Activated CD4-positive, alpha-beta T cell treated with anti-CD3 and anti-CD28 coated beads for 48 hours (primary cell): ENCODE measurements at regions not wholly inside any gene's neighbourhood (a gene's known extent, or its start where the extent isn't known, plus 50 kb on each side); places are given as distances from the start of the nearest gene placed in this dataset.
A peak's percentile ranks its signal among the peaks of the same experiment; 100 is the strongest.
"Not testable (repeated sequence)": the region's sequence is repeated elsewhere in the genome, so short reads cannot be mapped to it uniquely, and the experiment has no call there.

Experiments
- DNase-seq: peaks from one replicate; pipeline ENCODE4 v3.0.0-alpha.2; 2020

DNA sequence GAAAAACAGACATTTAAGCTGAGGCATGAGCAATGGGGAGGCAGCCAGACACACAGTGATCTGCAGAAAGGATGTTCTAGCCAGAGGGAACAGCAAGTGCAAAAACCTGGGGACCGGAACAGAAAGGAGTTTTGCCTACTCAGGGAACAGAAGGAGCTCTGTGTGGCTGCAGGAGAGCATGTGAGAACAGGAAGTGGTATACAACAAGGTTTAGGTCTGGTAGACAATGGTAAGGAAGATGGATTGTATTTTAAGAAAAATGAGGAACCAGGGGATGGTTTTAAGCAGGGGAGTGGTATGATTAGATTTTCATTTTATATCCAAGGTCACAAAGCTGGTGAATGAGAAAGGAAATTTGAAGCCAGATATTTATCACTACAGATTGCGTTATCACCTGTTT, 157.5 kb downstream of the UNC5CL start:
- no peak for DNase-seq

DNA sequence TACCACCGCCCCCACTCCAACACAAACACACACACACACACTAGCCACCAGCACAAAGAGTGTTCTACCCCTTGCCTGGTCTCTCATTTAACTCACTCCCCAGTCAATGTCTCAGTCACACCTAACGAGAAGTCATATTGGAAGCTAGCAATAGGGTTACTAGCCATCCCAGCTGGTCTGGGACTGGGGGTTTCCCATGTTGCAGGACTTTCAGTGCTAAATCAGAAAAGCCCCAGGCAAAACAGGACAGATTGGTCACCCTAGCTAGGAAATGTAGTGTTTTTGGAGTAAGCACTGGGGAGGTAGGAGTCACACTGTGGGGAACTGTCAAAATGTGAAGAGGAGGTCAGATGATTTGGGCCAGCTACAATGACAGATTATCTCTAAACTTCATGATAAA, 158.1 kb downstream of the UNC5CL start:
- no peak for DNase-seq

DNA sequence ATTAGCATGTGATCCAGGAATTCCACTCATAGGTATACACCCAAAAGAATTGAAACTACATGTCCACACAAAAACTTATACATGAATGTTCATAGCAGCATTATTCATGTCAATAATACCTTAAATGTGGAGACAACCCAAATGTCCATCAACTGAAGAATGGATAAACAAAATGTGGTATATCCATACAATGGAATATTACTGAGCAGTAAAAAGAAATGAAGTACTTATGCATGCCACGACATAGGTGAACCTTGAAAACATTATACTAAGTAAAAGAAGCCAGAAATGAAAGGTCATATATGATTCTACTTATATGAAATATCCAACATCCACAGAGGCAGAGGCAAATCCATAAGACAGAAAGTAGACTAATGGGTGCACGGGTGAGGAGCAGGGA, 159.9 kb downstream of the UNC5CL start:
- no peak for DNase-seq

DNA sequence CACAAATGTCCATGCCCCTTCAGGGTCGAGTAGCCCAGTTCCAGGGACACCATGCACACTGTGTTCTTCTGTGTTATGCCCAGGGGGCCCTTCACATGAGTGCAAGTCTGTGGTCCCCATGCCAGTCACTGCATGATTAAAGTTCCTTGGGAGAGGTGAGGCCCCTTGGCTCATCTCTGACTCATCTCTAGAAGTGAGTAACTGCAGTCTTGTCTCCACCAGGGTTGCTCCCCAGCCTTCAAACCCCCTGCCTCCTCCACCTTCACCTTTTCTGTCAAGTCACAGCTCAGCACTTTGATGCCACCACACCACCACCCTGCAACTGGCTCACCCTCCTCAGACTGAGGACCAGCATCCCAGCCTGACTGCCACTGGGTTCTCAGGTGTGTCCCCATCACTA, 161.7 kb downstream of the UNC5CL start:
- DNase-seq = peak; percentile 72

DNA sequence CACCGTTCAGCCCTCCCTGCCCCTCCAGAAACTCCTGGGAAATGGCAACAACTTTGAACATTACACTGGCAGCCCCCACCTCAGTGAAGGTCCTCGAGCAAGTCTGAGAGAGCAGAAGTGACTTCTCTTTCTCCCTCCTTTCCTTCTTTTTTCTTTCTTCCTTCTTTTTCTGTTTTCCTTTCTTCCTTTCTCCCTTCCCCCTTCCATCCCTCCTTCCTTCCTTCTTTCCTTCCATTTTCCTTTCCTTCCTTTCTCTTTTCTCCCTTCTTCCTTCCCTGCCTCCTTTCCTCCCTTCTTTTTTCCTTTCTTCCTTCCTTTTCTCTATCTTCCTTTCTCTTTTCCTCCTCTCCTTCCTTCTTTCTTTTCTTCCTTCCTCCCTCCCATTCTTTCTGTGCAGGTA, 162.7 kb downstream of the UNC5CL start:
- no peak for DNase-seq

DNA sequence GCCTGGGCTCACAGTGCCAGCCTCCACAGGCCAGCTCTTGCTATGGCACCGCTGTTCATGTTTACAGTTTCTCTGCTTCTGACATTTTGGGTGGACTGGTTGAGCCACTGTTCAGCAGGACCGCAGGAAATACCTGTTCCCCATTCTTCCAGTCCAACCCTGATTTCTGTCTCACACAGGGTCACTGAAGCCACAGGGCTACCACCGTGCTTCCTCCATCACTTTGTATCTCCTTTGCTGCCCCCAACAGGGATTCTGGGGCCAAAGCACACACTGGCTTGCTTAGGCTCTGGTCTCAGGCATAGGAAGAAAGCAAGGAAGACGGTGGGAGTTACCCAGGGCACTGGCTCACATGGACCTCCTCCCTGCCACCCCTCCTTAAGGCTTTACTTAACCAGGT, 164.5 kb downstream of the UNC5CL start:
- DNase-seq = no peak

DNA sequence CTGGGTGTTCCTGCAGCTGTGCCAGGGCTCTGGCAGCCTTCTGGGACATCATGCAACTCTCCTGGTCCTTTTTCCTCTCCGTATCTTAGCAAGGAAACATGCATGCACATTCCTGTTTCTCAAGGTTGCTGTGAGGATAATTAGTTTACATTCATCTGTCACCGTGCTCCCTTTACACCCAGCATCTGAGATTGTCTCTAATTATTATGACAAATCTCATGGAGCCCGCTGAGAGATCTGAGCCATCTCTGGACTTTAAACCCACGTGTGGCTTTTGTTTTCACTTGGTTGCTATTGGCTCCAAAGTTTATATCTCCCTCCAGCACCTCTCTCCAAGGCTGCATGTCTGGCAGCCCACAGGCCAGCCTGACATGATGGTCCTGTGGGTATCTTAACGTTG, 167.6 kb downstream of the UNC5CL start:
- no peak for DNase-seq

DNA sequence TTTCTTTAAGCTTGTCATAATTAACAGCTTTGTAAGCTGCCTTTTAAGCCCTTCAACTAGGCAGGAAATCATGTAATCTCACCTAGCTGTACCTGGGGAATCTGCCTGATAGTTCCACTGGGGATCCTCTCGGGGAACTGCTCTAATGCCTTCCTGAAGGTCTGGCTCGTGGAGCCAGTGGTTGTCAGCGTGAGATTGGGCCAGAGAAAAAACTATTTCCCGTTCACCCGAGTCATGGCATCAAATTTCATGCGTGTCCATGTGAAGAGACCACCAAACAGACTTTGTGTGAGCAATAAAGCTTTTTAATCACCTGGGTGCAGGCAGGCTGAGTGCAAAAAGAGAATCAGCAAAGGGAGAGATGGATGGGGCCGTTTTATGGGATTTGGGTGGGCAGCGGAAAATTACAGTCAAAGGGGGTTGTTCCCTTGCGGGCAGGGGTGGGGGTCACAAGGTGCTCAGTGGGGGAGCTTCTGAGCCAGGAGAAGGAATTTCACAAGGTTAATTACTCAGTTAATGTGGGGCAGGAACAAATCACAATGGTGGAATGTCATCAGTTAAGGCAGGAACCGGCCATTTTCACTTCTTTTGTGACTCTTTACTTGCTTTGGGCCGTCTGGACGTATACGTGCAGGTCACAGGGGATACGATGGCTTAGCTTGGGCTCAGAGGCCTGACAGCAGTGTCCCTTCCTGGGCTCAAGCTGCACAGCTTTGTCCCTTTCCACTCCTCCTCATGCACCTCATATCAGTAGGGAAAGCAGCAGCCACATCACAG, 170.7 kb downstream of the UNC5CL start:
- DNase-seq = not testable (repeated sequence)

DNA sequence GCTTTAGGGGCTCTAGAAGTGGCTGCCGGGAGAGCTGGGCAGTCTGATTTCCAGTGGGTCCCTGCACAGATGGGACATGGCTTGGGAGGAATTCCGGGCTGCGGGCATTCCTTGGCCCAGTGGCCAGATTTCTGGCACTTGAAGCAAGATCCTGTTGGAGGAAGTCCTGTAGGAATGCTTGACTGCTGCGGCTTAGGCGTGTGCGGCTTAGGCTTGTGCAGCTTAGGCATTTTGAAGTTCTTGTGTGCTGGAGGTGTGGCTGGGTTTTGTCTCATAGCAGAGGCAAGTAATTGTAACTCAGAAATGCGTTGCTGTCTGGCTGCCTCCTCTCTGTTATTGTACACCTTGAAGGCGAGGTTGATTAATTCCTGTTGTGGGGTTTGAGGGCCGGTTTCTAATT, 171.5 kb downstream of the UNC5CL start:
- not testable (repeated sequence) for DNase-seq

DNA sequence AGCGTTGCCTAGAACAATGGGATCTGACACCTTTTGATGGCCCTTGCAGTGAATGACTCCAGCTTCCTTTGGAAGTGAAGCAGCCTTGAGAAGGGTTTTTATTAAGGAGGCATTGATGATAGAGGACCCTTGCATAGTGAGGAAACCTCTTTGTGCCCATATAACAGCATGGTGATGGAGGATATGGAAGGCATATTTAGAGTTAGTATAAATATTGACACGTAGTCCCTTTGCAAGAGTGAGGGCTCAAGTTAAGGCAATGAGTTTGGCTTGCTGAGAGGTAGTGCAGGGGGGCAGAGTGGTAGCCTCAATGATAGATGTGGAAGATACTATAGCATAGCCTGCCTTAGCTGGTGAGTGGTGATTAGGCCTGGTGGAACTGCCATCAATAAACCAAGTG, 173.8 kb downstream of the UNC5CL start:
- not testable (repeated sequence) for DNase-seq

DNA sequence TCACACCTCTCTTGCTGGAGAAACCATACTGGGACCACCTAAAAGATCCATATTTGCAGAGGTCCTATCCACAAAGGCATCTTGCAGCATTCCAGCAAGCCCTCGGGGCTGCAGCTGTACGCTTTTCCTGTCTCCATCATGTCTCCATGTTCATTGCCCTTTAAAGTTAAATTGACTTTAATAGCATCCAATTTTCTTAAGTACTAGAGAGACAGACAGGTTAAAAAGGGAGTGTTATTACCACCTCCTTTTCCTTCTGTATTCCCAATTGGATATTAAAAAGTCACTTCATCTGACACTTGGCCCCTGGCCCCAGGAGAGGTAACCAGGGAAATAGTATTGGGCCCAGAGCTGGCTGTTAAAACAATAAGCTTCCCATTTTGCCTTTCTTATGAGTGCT, 178.6 kb downstream of the UNC5CL start:
- DNase-seq = no peak

DNA sequence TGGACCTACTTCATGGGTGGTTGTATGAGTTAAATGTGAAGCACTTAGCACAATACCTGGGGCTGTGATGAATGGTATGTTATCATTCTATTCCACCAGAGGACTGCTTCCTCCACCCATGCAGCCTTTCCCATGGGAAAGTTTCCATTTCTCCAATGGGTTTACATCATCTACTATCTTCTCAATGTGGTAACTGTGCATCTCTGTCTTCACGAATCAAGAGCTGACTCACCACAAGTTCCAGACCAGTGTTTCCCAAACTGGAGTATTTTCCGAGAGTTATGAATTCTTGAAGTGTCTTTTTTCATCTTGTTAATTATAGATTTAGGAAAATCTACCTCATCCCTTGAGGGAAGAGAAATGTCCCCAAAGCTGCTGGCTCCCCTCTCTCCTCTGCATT, 182.8 kb downstream of the UNC5CL start:
- no peak for DNase-seq

DNA sequence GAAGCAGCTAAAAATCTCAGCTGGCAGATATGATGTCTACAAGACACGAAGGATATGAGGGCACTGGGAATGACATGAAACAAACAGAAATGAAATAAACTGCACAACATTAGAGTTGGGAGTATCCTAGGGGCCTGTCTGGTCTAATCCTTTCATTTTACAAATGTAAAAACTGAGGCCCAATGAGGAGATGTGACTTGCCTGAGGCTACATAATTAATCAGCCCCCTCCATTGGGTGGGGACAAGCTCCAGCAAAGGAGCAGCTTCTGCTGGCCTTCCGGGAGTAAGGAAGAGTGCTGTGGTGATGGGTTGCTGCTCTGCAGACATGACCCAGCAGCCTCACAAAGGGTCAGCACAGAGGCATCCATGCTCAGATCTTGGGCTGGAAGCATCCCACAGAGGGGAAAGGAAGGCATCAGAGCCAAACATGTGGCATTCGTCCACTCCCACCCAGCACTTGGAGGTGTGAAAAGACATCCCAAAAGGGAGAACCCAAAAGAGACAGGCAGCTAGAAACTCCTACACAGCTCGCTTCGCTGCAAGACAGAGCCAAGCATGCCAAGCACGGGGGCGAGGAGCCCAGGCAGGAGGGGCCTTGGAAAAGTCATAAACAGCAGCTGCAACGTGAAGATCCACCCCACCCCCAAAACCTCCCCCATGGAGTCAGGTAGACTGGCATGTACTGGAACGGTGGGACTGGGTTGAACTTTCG, 183.7 kb downstream of the UNC5CL start:
- DNase-seq = no peak

DNA sequence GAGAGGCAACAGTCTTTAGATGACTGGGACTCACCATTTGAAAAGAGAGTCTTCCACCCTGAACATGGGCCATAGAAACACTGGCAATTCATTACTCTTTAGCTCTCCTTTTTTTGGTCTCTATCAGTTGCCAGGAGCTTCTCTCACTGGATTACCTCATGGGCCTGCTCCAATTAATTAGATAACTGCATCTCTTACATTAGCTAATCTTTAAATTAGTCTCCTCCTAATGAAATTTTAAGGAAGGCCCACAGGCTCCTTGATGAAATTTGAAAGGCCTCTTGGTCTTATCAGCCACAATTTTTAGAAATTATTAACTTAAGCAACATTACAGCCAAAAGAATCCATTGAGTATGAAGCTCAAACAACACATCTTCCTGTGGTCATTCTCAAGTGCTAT, 184.4 kb downstream of the UNC5CL start:
- no peak for DNase-seq

DNA sequence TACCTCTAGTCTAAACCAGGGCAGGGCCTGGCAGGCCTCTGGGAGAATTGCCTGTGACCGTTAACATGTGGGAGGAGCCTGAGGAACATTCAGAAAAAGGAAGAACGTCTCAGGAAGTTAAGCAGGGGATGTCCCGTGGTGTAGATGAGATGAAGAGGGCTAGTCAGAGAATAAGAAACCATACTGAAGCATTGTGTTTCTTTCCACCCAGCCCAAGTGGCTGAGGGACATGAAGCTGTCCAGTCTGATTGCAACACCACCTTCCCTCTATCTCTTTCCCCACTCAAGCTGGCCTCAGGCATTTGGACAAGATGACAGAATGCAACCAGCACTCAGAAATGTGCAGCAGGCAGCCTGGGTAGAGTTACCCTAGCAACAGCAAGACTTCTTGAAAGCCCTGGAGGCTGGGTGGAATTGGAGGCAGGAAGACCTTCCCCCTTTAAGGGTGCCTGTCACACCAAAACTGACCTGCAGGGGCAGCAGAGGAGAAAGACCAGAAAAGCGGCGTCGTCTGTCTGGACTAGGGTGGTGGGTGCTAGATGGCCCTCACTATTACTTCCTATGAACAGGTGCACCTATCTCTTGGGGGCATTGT, 186.1 kb downstream of the UNC5CL start:
- peak; percentile 49 for DNase-seq

DNA sequence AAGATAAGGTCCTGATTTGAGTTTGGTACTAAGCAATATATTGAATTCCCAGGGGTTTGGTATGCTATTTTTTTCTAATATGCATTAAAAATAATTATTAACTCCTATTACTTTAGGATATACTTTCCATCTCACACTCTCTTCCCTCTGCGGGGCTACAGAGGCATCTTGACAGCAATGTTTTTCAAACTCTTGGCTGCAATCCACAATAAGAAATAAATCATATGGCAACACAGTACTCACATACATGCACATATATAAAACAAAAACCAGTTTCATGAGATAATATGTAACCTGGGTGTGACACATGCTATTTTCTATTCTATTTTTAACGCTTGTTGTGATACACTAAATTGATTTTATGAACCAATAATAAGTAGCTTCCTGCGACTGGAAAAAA, 189.5 kb downstream of the UNC5CL start:
- DNase-seq = no peak

DNA sequence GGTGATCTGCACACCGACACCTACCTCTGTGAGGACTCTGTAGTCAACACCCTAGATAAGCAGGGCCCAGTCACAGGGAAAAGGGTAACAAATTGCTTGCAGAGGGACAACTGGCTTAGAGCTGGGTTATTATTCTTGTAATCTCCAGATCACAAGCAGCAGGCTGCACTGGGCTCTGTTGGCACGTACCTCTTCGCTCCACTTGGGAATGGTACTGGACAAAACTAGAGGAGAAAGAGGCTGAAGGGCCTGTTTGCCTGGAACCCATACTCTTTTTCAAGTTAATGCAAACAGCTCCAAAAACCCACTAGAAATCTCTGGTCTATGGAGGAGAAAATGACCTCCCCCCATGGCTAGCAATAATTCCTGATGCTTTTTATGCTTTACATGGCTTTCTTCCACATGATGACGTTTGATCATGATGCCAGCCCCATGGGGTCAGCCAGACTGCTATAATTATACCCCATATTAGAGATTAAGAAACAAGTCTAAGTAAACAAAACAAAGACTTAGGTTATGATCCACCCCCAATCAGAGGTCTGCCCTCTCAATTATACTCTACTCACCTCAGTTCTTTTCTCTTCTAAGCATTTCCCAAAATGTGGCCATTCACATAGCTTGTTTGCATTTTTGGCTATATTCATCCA, 190.0 kb downstream of the UNC5CL start:
- DNase-seq = no peak

DNA sequence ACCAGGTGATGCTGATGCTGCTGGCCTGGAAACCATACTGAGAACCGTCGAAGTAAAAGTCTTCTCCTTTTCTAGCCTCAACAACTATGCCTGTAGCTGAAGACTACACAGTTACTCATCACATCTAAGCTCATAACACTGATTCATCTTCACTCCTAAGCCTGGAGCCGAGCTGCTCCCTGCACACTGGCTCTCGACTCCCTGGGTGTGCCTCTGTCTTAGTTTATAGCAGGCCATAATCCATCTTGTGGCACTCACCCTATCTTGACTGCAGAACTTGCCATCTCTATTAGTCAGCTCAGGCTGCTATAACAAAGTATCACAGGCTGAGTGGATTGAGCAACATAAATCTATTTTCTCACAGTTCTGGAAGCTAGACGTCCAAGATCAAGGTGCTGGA, 191.0 kb downstream of the UNC5CL start:
- DNase-seq = no peak

DNA sequence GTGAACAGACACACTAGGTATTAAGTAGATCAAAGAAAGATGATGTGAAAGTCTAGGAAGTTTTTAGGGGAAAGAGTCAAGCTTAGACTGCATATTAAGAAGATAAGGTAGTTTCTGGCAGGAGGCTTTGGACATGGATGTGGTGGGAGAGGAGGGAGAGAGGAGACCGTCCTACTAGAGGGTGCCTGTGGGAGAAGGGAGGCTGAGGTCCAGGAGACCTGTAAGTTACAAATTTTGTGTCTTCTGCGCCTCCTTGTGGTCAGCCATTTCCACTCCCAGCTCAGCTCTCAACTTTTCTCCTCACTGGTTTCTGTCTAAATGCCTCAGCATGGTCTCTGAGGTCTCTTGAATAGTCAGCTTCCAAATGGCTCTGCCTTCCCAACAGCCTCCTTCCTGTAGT, 193.5 kb downstream of the UNC5CL start:
- DNase-seq = peak; percentile 41

DNA sequence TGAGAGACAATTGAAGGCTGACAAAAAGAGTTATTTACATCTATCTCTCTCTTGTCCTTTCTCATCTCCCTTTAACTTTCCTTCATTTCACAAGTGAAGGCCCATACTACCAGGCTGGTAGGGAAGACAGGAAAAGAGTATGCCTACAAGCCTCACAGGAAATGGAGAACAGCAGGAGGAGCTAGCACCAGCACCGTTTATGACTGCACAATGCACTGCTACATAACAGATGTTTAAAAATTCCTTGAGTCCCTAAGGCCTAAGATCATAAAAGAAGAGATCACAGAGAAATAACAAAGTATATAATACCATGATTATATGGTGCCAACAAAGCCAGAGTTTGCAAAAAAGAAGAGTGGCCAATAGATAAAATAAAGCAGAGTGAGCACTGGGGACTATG, 194.8 kb downstream of the UNC5CL start:
- DNase-seq = no peak

DNA sequence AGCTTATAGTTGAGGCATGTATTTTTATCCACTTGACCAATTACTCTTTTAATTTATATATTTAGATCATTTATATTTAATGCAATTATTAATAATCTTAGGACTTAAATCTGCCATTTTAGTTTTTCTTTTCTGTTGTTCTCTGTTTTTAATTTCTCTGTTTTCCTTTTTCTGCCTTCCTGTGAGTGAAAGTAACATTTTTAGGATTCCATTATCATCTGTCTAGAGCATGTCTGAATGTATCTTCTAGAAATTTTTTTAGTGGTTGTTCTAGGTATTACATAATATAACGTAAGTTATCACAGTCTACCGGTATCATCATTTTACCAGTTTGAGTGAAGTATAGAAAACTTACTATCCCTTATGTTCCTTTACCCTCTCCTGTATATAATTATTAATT, 197.3 kb downstream of the UNC5CL start:
- DNase-seq = no peak

DNA sequence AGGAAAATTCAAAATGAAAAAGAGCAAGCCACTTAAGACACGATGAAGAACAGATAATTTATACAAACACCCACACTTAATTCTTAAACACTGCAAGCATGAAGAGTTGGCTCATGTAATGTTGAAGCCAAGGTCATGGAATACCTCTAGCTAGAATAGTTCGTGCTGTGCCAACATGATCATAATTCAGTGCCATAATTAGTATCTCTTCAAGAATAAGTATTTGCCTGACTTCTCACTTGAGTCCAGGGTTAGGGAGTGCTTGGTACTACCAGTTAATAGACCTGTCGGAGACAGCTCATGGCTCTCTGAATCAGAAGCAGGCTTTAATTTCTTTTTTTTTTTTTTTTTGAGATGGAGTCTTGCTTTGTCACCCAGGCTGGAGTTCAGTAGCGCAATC, 206.3 kb downstream of the UNC5CL start:
- no peak for DNase-seq

DNA sequence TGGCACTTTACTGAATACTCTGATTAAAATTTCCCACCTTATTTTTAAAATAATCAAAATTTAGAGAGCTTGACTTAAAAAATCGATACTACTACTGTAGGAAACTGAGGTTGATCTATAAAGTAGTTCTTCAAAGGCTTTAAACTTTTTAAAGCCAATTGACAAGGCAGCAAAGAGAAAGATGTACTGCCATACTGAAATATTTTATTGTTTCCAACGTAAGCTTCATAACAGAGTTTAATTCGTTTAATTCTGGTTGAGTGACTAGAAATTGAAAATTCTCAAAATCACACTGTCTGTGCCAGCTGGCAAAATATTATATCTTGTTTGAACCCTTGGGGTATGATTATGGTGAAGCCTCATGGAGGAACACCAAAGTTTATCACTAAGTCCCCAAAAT, 207.6 kb downstream of the UNC5CL start:
- DNase-seq = no peak

DNA sequence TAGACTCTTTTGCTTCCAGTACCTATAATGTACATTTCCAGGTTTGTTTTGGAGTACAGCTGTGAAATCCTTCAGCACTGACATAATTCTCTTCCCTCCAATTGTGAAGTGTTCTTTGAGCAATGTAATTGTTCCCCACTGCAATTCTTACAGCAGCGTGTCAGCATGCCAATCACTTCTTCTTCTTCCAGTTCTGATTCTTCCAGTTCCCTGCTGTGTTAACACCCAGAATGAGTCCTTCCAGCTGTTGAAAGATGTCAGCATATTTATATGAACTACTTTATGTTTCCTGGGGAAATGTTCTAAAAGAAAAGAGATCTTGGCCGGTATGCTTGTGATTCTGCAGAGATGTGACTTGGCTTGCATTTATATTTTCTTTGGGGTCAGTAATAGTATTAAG, 213.9 kb downstream of the UNC5CL start:
- DNase-seq = no peak
